ENCODE measurements at regions not wholly inside any gene's neighbourhood (a gene's known extent, or its start where the extent isn't known, plus 50 kb on each side); places are given as distances from the start of the nearest gene placed in this dataset.

GRCh38 chr14:65223636-65224035 lies 121.3 kb upstream of the MAX start:
- DNase-seq (ENCODE audit: low read depth): no peak

GRCh38 chr14:65224799-65225198 lies 122.5 kb upstream of the MAX start:
- DNase-seq (ENCODE audit: low read depth): no peak

- DNase-seq (ENCODE audit: low read depth): no peak
Observed at GRCh38 chr14:65225299-65226159, 123.2 kb upstream of the MAX start.

GRCh38 chr14:65226824-65227604 lies 124.7 kb upstream of the MAX start:
- no peak for DNase-seq (ENCODE audit: low read depth)

GRCh38 chr14:65228436-65228835 lies 126.1 kb upstream of the MAX start:
- no peak for DNase-seq (ENCODE audit: low read depth)

GRCh38 chr14:65228956-65229747 lies 126.8 kb upstream of the MAX start:
- no peak for DNase-seq (ENCODE audit: low read depth)

- peak; percentile 79 for DNase-seq (ENCODE audit: low read depth)
Observed at GRCh38 chr14:65229748-65230728, 127.7 kb upstream of the MAX start.

- DNase-seq (ENCODE audit: low read depth): no peak
Observed at GRCh38 chr14:65231286-65231980, 129.1 kb upstream of the MAX start.

GRCh38 chr14:65234752-65235361 lies 132.5 kb upstream of the MAX start:
- DNase-seq (ENCODE audit: low read depth): no peak

GRCh38 chr14:65237023-65237814 lies 134.9 kb upstream of the MAX start:
- peak; percentile 63 for DNase-seq (ENCODE audit: low read depth)

GRCh38 chr14:65237941-65238340 lies 135.6 kb upstream of the MAX start:
- peak; percentile 80 for DNase-seq (ENCODE audit: low read depth)

- peak; percentile 94 for DNase-seq (ENCODE audit: low read depth)
Observed at GRCh38 chr14:65238456-65238855, 136.1 kb upstream of the MAX start.

- DNase-seq (ENCODE audit: low read depth): peak; percentile 81
Observed at GRCh38 chr14:65239143-65239937, 137.0 kb upstream of the MAX start.

GRCh38 chr14:65239938-65240296 lies 137.6 kb upstream of the MAX start:
- DNase-seq (ENCODE audit: low read depth): no peak

- DNase-seq (ENCODE audit: low read depth): no peak
Observed at GRCh38 chr14:65241125-65241752, 138.9 kb upstream of the MAX start.

- DNase-seq (ENCODE audit: low read depth): no peak
Observed at GRCh38 chr14:65242732-65243134, 140.4 kb upstream of the MAX start.

GRCh38 chr14:65243766-65244442 lies 141.6 kb upstream of the MAX start:
- DNase-seq (ENCODE audit: low read depth): no peak

Measured in Daoy (cell line).